ENCODE measurements at regions not wholly inside any gene's neighbourhood (a gene's known extent, or its start where the extent isn't known, plus 50 kb on each side); places are given as distances from the start of the nearest gene placed in this dataset.
A peak's percentile ranks its signal among the peaks of the same experiment; 100 is the strongest.

- peak; percentile 31 for TF ChIP-seq CTCF (IDR thresholded peaks at IDR 0.05; ENCODE audit: unreplicated experiment)
- H3K36me3 Mint-ChIP-seq (ENCODE audit: insufficient read depth): peaks cover 1% of the 10 kb centered on the region
- H3K4me3 Mint-ChIP-seq (ENCODE audit: low read depth): no peak overlapping the region
- DNase-seq (ENCODE audit: low spot score, unreplicated experiment): no peak
- peaks cover 1% of the 10 kb centered on the region for H3K4me1 Mint-ChIP-seq (ENCODE audit: low read depth)
- H3K9me3 Mint-ChIP-seq (ENCODE audit: low read depth): peaks cover 18% of the 10 kb centered on the region
- no peaks in the 10 kb centered on the region for H3K27me3 Mint-ChIP-seq
- H3K27ac Mint-ChIP-seq: no peak overlapping the region
Observed at GRCh38 chr3:481680-482079, 285.1 kb downstream of the CHL1 start.

- no peak for TF ChIP-seq CTCF (IDR thresholded peaks at IDR 0.05; ENCODE audit: unreplicated experiment)
- DNase-seq (ENCODE audit: low spot score, unreplicated experiment): no peak
- Mint-ChIP-seq H3K4me1 (ENCODE audit: low read depth) (peaks cover 1% of the 10 kb centered on the region), H3K27me3 (no peaks in the 10 kb centered on the region), H3K27ac (no peak overlapping the region), H3K4me3 (ENCODE audit: low read depth) (no peak overlapping the region), H3K36me3 (ENCODE audit: insufficient read depth) (peaks cover 1% of the 10 kb centered on the region), H3K9me3 (ENCODE audit: low read depth) (peaks cover 15% of the 10 kb centered on the region)
Observed at GRCh38 chr3:482479-482878, 285.9 kb downstream of the CHL1 start.

- TF ChIP-seq CTCF (IDR thresholded peaks at IDR 0.05; ENCODE audit: unreplicated experiment): no peak
- no peaks in the 10 kb centered on the region for H3K9me3 Mint-ChIP-seq (ENCODE audit: low read depth)
- no peaks in the 10 kb centered on the region for H3K27me3 Mint-ChIP-seq
- DNase-seq (ENCODE audit: low spot score, unreplicated experiment): no peak
- H3K36me3 Mint-ChIP-seq (ENCODE audit: insufficient read depth): no peaks in the 10 kb centered on the region
- no peak overlapping the region for H3K4me3 Mint-ChIP-seq (ENCODE audit: low read depth)
- peaks cover 1% of the 10 kb centered on the region for H3K4me1 Mint-ChIP-seq (ENCODE audit: low read depth)
- H3K27ac Mint-ChIP-seq: no peak overlapping the region
Observed at GRCh38 chr3:484341-484740, 287.8 kb downstream of the CHL1 start.

- H3K36me3 Mint-ChIP-seq (ENCODE audit: insufficient read depth): no peaks in the 10 kb centered on the region
- H3K9me3 Mint-ChIP-seq (ENCODE audit: low read depth): no peaks in the 10 kb centered on the region
- H3K4me1 Mint-ChIP-seq (ENCODE audit: low read depth): no peaks in the 10 kb centered on the region
- no peak for TF ChIP-seq CTCF (IDR thresholded peaks at IDR 0.05; ENCODE audit: unreplicated experiment)
- no peaks in the 10 kb centered on the region for H3K27me3 Mint-ChIP-seq
- no peak overlapping the region for H3K27ac Mint-ChIP-seq
- no peak for DNase-seq (ENCODE audit: low spot score, unreplicated experiment)
- no peak overlapping the region for H3K4me3 Mint-ChIP-seq (ENCODE audit: low read depth)
Observed at GRCh38 chr3:487614-488013, 291.1 kb downstream of the CHL1 start.

GRCh38 chr3:492586-493316 is 296.2 kb downstream of the CHL1 start:
- Mint-ChIP-seq H3K36me3 (ENCODE audit: insufficient read depth) (no peaks in the 10 kb centered on the region), H3K9me3 (ENCODE audit: low read depth) (no peaks in the 10 kb centered on the region), H3K4me3 (ENCODE audit: low read depth) (no peak overlapping the region), H3K4me1 (ENCODE audit: low read depth) (no peaks in the 10 kb centered on the region), H3K27me3 (no peaks in the 10 kb centered on the region), H3K27ac (no peak overlapping the region)
- no peak for TF ChIP-seq CTCF (IDR thresholded peaks at IDR 0.05; ENCODE audit: unreplicated experiment)
- DNase-seq (ENCODE audit: low spot score, unreplicated experiment): no peak

Measured in progenitor cell of endocrine pancreas (in vitro differentiated cells).